ENCODE measurements at regions not wholly inside any gene's neighbourhood (a gene's known extent, or its start where the extent isn't known, plus 50 kb on each side); places are given as distances from the start of the nearest gene placed in this dataset.

DNA sequence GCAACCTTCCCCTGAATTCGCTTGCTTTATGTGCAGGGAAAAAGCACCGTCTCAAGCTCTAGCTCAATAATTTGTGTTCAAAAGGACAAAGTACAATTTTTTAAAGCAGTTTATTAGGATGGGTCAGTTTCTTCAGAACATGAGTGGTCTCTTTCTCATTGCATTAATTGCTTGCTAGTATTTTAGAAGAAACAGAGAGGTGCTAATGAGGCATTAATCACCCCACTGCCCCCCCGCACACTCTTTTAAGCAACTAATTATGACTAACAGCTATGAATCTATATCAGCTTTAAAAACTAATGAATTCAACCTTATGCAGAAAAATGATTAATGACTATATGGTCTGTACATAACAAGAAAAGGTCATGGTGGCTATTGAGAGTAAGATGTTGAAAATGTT, 262.1 kb upstream of the ST6GAL2 start:
- TF ChIP-seq, protein P1, sequence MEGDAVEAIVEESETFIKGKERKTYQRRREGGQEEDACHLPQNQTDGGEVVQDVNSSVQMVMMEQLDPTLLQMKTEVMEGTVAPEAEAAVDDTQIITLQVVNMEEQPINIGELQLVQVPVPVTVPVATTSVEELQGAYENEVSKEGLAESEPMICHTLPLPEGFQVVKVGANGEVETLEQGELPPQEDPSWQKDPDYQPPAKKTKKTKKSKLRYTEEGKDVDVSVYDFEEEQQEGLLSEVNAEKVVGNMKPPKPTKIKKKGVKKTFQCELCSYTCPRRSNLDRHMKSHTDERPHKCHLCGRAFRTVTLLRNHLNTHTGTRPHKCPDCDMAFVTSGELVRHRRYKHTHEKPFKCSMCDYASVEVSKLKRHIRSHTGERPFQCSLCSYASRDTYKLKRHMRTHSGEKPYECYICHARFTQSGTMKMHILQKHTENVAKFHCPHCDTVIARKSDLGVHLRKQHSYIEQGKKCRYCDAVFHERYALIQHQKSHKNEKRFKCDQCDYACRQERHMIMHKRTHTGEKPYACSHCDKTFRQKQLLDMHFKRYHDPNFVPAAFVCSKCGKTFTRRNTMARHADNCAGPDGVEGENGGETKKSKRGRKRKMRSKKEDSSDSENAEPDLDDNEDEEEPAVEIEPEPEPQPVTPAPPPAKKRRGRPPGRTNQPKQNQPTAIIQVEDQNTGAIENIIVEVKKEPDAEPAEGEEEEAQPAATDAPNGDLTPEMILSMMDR (conservative IDR thresholded peaks at IDR 0.05; ENCODE audit: low read length): no peak
- no peak for TF ChIP-seq EZH2phosphoT487 (IDR thresholded peaks at IDR 0.05; ENCODE audit: borderline replicate concordance, low read depth, low read length)
